Breast epithelium (tissue), 4 donors: ENCODE measurements at regions not wholly inside any gene's neighbourhood (a gene's known extent, or its start where the extent isn't known, plus 50 kb on each side); places are given as distances from the start of the nearest gene placed in this dataset.

Experiments used
- DNase-seq, 2 donors: peaks; one replicate each; pipeline ENCODE4 v3.0.0-alpha.2; 2019; ENCODE audit warnings: low spot score in 2 of 2
- H3K27ac ChIP-seq, 2 donors: fragments of 200-600 bp; sonication (generic) in 1 of 2; one replicate each; pipeline ENCODE4 v1.5.1; 2016 to 2019; ENCODE audit warnings: mild to moderate bottlenecking in 1 of 2
- H3K27me3 ChIP-seq, 2 donors: fragments of 200-600 bp; sonication (generic) in 1 of 2; one replicate each; pipeline versions ENCODE4 v1.5.1 to v1.6.0; 2017 to 2019; ENCODE audit warnings: control low read depth in 1 of 2, mild to moderate bottlenecking in 1 of 2
- H3K36me3 ChIP-seq: fragments of 200-600 bp; one replicate; pipeline ENCODE4 v1.5.1; 2019
- H3K4me1 ChIP-seq, 2 donors: fragments of 200-600 bp; sonication (generic); one replicate each; pipeline ENCODE4 v1.5.1; 2016 to 2019; ENCODE audit warnings: control low read depth in 1 of 2
- H3K4me3 ChIP-seq, 3 donors: fragments of 200-600 bp; sonication (generic); 1 replicate in 2 of 3; 2 replicates in 1 of 3; pipeline ENCODE4 v1.5.1; 2016 to 2019; ENCODE audit warnings: mild to moderate bottlenecking in 3 of 3, moderate library complexity in 2 of 3
- H3K9me3 ChIP-seq, 2 donors: fragments of 200-600 bp; sonication (generic) in 1 of 2; one replicate each; pipeline ENCODE4 v1.5.1; 2016 to 2019; ENCODE audit warnings: control low read depth in 1 of 2
- POLR2A ChIP-seq: fragments of 450-650 bp; IDR thresholded peaks from one replicate; pipeline ENCODE4 v1.6.1; 2016; ENCODE audit warnings: antibody characterized with exemption, mild to moderate bottlenecking, moderate library complexity
- POLR2AphosphoS5 ChIP-seq, 3 donors: sonication (generic); formaldehyde crosslinking; IDR thresholded peaks; one replicate each; pipeline ENCODE4 v1.6.1; 2017; ENCODE audit warnings: antibody characterized with exemption in 3 of 3
- intact Hi-C: fragments of 100-400 bp; cut with DNase I; formaldehyde crosslinking; loops from one replicate; pipeline ENCODE4 v1.15.1; 2023; ENCODE audit warnings: low total_unique reads
- TF ChIP-seq, protein P1 (sequence below), 3 donors: fragments of 450-650 bp; IDR thresholded peaks; one replicate each; pipeline ENCODE4 v1.5.1; 2016 to 2017; ENCODE audit warnings: antibody characterized with exemption in 3 of 3, mild to moderate bottlenecking in 3 of 3, moderate library complexity in 3 of 3

DNA sequence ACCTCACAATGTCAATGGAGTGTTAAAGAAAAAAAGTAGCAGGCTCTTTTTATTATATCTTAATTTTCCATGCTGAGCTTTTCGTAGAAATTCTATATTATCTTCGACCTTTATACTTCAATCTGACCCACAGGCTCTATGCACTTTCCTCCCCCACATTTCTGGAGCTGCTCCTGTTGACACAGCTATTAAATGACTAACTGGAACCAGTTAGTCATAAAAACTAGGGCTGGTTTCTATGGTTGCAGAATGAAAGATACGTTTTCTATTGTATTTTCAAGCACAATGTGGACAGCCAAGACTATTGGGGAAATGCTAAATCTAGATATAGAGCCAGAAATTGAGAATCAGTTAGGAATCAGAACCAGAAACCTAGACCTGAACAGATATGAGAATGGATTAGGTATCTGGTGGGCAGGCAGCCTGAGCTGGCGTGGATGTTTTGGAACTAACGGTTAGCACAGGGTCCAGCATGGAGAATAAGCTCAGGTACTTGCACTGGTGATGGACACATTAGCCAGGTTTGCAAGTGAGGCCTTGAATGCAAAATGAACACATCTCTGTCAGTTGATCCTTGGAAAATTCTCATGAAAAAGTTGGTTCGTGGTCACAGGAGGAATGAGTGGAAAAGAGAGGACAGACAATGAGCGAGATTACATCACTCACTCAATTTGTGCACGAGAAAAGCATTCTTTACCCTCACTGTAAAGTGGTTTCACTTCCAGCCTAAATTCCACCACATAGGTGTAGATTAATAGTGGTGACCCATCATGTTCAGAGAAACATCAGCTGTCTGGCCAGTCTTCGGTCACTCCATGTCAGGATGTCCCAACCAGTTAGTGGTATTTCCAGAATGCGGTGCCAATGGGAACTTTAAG is 144.6 kb upstream of the EPHA4 start:
- Histone ChIP-seq H3K27me3 (no peaks in the 10 kb centered on the region), H3K36me3 (no peaks in the 10 kb centered on the region), H3K4me1 (no peaks in the 10 kb centered on the region), H3K9me3 (no peaks in the 10 kb centered on the region), H3K4me3 (no peak overlapping the region), H3K27ac (no peak overlapping the region)
- TF ChIP-seq, protein P1, sequence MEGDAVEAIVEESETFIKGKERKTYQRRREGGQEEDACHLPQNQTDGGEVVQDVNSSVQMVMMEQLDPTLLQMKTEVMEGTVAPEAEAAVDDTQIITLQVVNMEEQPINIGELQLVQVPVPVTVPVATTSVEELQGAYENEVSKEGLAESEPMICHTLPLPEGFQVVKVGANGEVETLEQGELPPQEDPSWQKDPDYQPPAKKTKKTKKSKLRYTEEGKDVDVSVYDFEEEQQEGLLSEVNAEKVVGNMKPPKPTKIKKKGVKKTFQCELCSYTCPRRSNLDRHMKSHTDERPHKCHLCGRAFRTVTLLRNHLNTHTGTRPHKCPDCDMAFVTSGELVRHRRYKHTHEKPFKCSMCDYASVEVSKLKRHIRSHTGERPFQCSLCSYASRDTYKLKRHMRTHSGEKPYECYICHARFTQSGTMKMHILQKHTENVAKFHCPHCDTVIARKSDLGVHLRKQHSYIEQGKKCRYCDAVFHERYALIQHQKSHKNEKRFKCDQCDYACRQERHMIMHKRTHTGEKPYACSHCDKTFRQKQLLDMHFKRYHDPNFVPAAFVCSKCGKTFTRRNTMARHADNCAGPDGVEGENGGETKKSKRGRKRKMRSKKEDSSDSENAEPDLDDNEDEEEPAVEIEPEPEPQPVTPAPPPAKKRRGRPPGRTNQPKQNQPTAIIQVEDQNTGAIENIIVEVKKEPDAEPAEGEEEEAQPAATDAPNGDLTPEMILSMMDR (IDR thresholded peaks at IDR 0.05) = no peak
- TF ChIP-seq POLR2AphosphoS5 (IDR thresholded peaks at IDR 0.05) (no peak), POLR2A (no peak)
- intact Hi-C loops = no loop called here
- no peak for DNase-seq

DNA sequence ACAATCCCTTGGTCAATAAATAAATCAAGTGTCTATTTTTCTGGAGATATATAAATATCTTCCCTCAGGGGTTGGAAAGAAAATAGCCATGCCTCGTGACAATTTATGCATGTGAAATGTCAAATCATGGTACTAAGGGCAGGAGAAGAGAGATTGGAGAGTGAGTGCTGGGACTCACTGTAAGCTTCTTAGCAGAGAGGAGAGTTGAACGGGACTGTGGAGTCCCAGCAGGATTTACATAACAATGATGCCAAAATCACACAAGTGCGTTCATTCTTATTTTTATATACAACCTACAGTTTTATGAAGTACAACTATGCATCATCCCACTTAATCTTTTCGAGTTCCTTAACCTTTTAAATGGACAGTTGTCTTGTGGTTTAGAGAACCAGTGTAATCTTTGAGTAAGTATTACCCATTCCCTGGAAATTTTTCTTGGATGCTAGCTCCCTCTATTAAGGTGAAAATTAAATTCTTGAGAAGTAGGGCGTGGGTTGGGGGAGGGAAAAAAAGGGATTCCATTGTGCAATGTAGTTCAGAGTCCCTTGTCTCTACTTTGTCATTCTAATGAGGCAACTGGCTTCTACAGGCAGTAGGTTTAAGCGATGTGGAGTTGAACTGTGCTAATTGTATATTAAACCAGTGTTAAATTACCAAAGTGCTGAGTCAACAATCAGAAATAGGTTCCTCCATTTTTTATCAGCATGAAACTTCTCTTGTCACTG is 143.6 kb upstream of the EPHA4 start:
- H3K27ac ChIP-seq = no peak overlapping the region

DNA sequence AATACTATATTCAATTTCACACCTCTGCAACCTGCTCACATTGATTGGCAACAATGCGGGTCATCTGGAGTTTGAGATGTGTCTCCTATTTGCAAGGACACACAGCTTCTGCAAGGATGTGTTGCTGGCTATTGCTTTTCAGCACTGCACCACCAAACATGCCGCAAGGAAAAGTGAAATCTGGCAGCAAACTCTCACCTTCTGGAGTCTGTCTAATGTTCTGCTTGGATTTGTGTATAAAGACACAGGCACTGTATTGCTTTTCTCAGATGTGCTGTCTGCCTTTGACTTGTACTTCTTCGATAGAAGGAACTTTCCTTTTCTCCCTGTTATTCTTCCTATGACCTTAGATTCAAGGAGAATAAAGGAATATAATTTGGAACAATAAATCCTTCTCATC is 138.6 kb upstream of the EPHA4 start:
- H3K27me3 ChIP-seq = no peaks in the 10 kb centered on the region
- TF ChIP-seq POLR2A = no peak
- TF ChIP-seq POLR2AphosphoS5 (IDR thresholded peaks at IDR 0.05) = no peak
- TF ChIP-seq, protein P1 (IDR thresholded peaks at IDR 0.05) = no peak
- no peaks in the 10 kb centered on the region for H3K4me1 ChIP-seq
- no peak overlapping the region for H3K4me3 ChIP-seq
- no peaks in the 10 kb centered on the region for H3K36me3 ChIP-seq
- no peaks in the 10 kb centered on the region for H3K9me3 ChIP-seq
- intact Hi-C loops = no loop called here
- H3K27ac ChIP-seq = no peak overlapping the region
- DNase-seq = no peak

More for the DNA sequence above, 143.6 kb upstream of the EPHA4 start:
- intact Hi-C loops = no loop called here
- TF ChIP-seq POLR2A = no peak
- TF ChIP-seq, protein P1 (IDR thresholded peaks at IDR 0.05) = no peak
- TF ChIP-seq POLR2AphosphoS5 (IDR thresholded peaks at IDR 0.05) = no peak
- Histone ChIP-seq H3K36me3 (no peaks in the 10 kb centered on the region), H3K27me3 (no peaks in the 10 kb centered on the region), H3K4me3 (no peak overlapping the region), H3K9me3 (no peaks in the 10 kb centered on the region), H3K4me1 (no peaks in the 10 kb centered on the region)
- no peak for DNase-seq

DNA sequence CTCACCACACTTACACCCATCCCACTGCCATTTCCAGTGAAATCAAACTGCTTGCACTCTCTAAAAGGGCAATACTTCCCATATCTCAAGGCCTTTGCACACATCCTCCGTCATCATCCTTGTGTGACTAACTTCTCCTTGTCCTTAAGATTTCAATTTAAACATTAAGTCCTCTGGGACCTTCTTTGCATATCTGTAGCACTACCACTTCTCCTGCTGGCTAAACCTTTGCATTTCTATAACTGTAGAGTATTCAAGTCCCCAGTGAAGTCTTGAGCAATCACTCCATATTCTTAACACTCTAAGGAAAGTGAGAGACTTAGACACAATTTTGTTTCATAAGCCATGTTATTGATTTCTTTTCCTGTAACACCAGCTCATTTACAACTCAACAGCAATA is 136.8 kb upstream of the EPHA4 start:
- intact Hi-C loops = no loop called here
- no peak overlapping the region for H3K27ac ChIP-seq
- H3K4me1 ChIP-seq = no peaks in the 10 kb centered on the region
- TF ChIP-seq, protein P1 (IDR thresholded peaks at IDR 0.05) = no peak
- TF ChIP-seq POLR2A (no peak), POLR2AphosphoS5 (IDR thresholded peaks at IDR 0.05) (no peak)
- H3K9me3 ChIP-seq = no peaks in the 10 kb centered on the region
- no peak for DNase-seq
- no peak overlapping the region for H3K4me3 ChIP-seq
- peaks cover 0 to 6% of the 10 kb centered on the region in 2 donors for H3K27me3 ChIP-seq
- H3K36me3 ChIP-seq = no peaks in the 10 kb centered on the region
